KMS-11 (cell line): ENCODE measurements at regions not wholly inside any gene's neighbourhood (a gene's known extent, or its start where the extent isn't known, plus 50 kb on each side); places are given as distances from the start of the nearest gene placed in this dataset.

Source experiments
- H2AFZ ChIP-seq: fragments of 200-600 bp; sonication (generic); 2 replicates; pipeline ENCODE4 v1.6.1; 2016; ENCODE audit warnings: antibody characterized with exemption, mixed run types, low read depth
- H3K27ac ChIP-seq: fragments of 200-600 bp; sonication (generic); 2 replicates; pipeline ENCODE4 v1.6.1; 2016; ENCODE audit warnings: mild to moderate bottlenecking, mixed run types
- H3K27me3 ChIP-seq: fragments of 200-600 bp; sonication (generic); 2 replicates; pipeline ENCODE4 v1.6.1; 2017; ENCODE audit warnings: mild to moderate bottlenecking, low read depth, mixed run types, moderate library complexity; ENCODE audit not compliant: insufficient read depth
- H3K36me3 ChIP-seq: fragments of 200-600 bp; sonication (generic); 2 replicates; pipeline ENCODE4 v1.6.1; 2017; ENCODE audit warnings: mild to moderate bottlenecking, mixed run types; ENCODE audit not compliant: insufficient read depth
- H3K4me1 ChIP-seq: fragments of 200-600 bp; sonication (generic); 2 replicates; pipeline ENCODE4 v1.6.1; 2016; ENCODE audit warnings: mild to moderate bottlenecking, low read depth, mixed run types; ENCODE audit not compliant: poor library complexity, severe bottlenecking
- H3K4me2 ChIP-seq: fragments of 200-600 bp; sonication (generic); 2 replicates; pipeline ENCODE4 v1.7.0; 2016; ENCODE audit warnings: mild to moderate bottlenecking, mixed run types
- H3K4me3 ChIP-seq: fragments of 200-600 bp; sonication (generic); IDR thresholded peaks from 2 replicates; pipeline ENCODE4 v1.6.1; 2017; ENCODE audit warnings: low read depth, low read length, mixed read lengths; ENCODE audit not compliant: insufficient read depth
- H3K79me2 ChIP-seq: fragments of 200-600 bp; sonication (generic); 2 replicates; pipeline ENCODE4 v1.6.1; 2016; ENCODE audit warnings: low read depth, mixed run types; ENCODE audit not compliant: insufficient read depth
- H3K9ac ChIP-seq: fragments of 200-600 bp; sonication (generic); 2 replicates; pipeline ENCODE4 v1.6.1; 2016; ENCODE audit warnings: mild to moderate bottlenecking, mixed run types
- H4K20me1 ChIP-seq: fragments of 200-600 bp; sonication (generic); 2 replicates; pipeline ENCODE4 v1.6.1; 2016; ENCODE audit warnings: mild to moderate bottlenecking, mixed run types; ENCODE audit not compliant: insufficient read depth
- CTCF ChIP-seq: fragments of 200-600 bp; sonication (generic); conservative IDR thresholded peaks from 2 replicates; pipeline ENCODE4 v1.6.1; 2017; ENCODE audit warnings: low read depth, mild to moderate bottlenecking, antibody characterized with exemption, low read length, moderate library complexity, mixed read lengths

- no peaks in the 10 kb centered on the region for H3K79me2 ChIP-seq
- no peaks in the 10 kb centered on the region for H4K20me1 ChIP-seq
- no peak overlapping the region for H2AFZ ChIP-seq
- no peak overlapping the region for H3K27ac ChIP-seq
- H3K4me1 ChIP-seq: no peaks in the 10 kb centered on the region
- no peak overlapping the region for H3K4me2 ChIP-seq
- TF ChIP-seq CTCF: no peak
- H3K4me3 ChIP-seq: no peak overlapping the region
- H3K27me3 ChIP-seq: no peaks in the 10 kb centered on the region
- no peak overlapping the region for H3K9ac ChIP-seq
- no peaks in the 10 kb centered on the region for H3K36me3 ChIP-seq
Observed at GRCh38 chr9:34907044-34907443, 51.0 kb upstream of the PHF24 start.

DNA sequence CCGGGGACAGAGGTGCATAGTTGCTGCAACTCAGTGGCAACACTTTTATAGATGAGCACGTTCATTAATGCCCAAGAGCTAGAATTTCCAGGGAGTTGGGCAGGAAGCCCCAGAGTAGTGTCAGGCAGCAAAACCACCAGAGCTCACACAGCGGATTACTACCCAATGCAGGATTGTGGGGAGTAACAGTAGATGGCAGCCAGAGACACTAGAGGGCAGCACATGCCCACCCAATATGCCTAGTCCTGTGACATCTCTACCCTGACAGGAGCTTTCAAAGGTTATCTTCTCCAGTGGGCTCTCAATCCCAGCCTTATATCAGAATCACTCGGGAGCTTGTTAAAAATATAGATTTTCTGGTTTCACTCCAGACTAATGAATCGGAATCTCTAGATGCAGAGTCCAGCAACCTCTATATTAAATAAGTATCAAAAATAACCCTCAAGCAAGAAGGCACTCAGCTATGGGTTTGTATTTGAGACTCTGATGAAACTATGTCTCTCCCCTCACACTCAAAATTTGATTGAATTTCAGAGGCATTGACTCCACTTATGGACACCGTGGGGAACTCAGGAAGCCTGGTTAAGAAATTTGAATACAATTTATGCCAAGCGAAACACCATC lies 58.4 kb upstream of the PHF24 start:
- peak; percentile 84 for TF ChIP-seq CTCF
- H3K36me3 ChIP-seq: no peaks in the 10 kb centered on the region
- no peak overlapping the region for H3K9ac ChIP-seq
- no peaks in the 10 kb centered on the region for H3K79me2 ChIP-seq
- no peak overlapping the region for H3K27ac ChIP-seq
- H3K4me2 ChIP-seq: no peak overlapping the region
- H4K20me1 ChIP-seq: no peaks in the 10 kb centered on the region
- no peaks in the 10 kb centered on the region for H3K4me1 ChIP-seq
- H2AFZ ChIP-seq: no peak overlapping the region
- no peaks in the 10 kb centered on the region for H3K27me3 ChIP-seq
- H3K4me3 ChIP-seq: no peak overlapping the region

DNA sequence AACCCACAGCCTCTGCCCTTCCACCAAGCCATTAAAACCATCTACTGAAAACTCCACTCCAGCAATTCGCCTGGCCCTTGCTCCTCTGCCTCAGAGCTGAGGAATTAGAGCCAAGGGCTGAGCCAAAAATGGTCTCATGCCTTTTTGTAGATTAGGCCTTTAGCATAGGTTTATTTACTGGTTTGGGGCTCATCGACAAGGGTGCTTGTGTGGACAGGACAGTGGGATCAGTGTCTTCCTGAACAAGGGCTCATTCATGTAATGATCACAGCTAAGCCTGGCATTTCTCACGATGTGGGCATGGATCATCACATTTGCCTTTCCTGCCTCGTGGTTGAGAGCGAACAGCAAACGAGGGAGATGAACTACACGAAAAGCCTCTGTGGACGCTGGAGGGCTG lies 59.2 kb upstream of the PHF24 start:
- H3K36me3 ChIP-seq: no peaks in the 10 kb centered on the region
- no peaks in the 10 kb centered on the region for H3K27me3 ChIP-seq
- no peak overlapping the region for H3K4me3 ChIP-seq
- H2AFZ ChIP-seq: no peak overlapping the region
- H4K20me1 ChIP-seq: no peaks in the 10 kb centered on the region
- TF ChIP-seq CTCF: no peak
- no peak overlapping the region for H3K4me2 ChIP-seq
- H3K4me1 ChIP-seq: no peaks in the 10 kb centered on the region
- no peaks in the 10 kb centered on the region for H3K79me2 ChIP-seq
- no peak overlapping the region for H3K9ac ChIP-seq
- no peak overlapping the region for H3K27ac ChIP-seq

GRCh38 chr9:34896112-34896511 lies 62.0 kb upstream of the PHF24 start:
- H2AFZ ChIP-seq: no peak overlapping the region
- no peak overlapping the region for H3K4me3 ChIP-seq
- H3K79me2 ChIP-seq: no peaks in the 10 kb centered on the region
- no peaks in the 10 kb centered on the region for H4K20me1 ChIP-seq
- no peaks in the 10 kb centered on the region for H3K36me3 ChIP-seq
- H3K9ac ChIP-seq: no peak overlapping the region
- no peaks in the 10 kb centered on the region for H3K27me3 ChIP-seq
- 0 out of 2 replicates have a peak, but pooled peaks have one; percentile 17 for TF ChIP-seq CTCF
- H3K4me2 ChIP-seq: no peak overlapping the region
- H3K4me1 ChIP-seq: no peaks in the 10 kb centered on the region
- H3K27ac ChIP-seq: no peak overlapping the region
